Astrocyte (in vitro differentiated cells and primary cell): ENCODE measurements at regions not wholly inside any gene's neighbourhood (a gene's known extent, or its start where the extent isn't known, plus 50 kb on each side); places are given as distances from the start of the nearest gene placed in this dataset.

ENCODE experiments used
- EZH2 ChIP-seq: IDR thresholded peaks from 2 replicates; pipeline ENCODE4 v1.6.1; 2012; ENCODE audit warnings: mild to moderate bottlenecking, low read length, inconsistent platforms; ENCODE audit not compliant: insufficient read depth
- TF ChIP-seq, protein P1 (sequence below): IDR thresholded peaks from 2 replicates; pipeline ENCODE4 v1.5.1; 2011; ENCODE audit warnings: low read depth, mild to moderate bottlenecking, inconsistent platforms, low read length, moderate library complexity; ENCODE audit not compliant: insufficient read depth

DNA sequence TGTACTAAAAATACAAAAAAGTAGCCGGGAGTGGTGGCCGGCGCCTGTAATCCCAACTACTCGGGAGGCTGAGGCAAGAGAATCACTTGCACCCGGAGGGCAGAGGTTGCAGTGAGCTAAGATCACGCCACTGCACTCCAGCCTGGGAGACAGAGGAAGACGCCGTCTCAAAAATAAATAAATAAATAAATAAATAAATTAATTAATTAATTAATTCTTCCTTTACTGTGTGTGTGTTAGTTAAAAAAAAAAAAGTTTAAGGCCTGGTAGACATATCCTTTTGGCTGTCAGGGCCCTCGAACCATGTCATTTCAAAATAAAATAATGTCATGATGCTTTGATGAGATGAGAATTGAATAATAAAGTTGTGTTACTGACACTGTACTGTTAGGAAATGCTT is 81.3 kb downstream of the ZNF467 start:
- TF ChIP-seq, protein P1, sequence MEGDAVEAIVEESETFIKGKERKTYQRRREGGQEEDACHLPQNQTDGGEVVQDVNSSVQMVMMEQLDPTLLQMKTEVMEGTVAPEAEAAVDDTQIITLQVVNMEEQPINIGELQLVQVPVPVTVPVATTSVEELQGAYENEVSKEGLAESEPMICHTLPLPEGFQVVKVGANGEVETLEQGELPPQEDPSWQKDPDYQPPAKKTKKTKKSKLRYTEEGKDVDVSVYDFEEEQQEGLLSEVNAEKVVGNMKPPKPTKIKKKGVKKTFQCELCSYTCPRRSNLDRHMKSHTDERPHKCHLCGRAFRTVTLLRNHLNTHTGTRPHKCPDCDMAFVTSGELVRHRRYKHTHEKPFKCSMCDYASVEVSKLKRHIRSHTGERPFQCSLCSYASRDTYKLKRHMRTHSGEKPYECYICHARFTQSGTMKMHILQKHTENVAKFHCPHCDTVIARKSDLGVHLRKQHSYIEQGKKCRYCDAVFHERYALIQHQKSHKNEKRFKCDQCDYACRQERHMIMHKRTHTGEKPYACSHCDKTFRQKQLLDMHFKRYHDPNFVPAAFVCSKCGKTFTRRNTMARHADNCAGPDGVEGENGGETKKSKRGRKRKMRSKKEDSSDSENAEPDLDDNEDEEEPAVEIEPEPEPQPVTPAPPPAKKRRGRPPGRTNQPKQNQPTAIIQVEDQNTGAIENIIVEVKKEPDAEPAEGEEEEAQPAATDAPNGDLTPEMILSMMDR, result no peak
- no peak for TF ChIP-seq EZH2
